Endothelial cell (in vitro differentiated cells): ENCODE measurements at regions not wholly inside any gene's neighbourhood (a gene's known extent, or its start where the extent isn't known, plus 50 kb on each side); places are given as distances from the start of the nearest gene placed in this dataset.

Experiments
- DNase-seq: peaks from one replicate; pipeline ENCODE4 v3.0.0; 2021; ENCODE audit warnings: low spot score
- H3K27ac Mint-ChIP-seq: one replicate; pipeline ENCODE4 v1.8.0; 2021; ENCODE audit warnings: mixed read lengths, inconsistent platforms; ENCODE audit not compliant: unreplicated experiment
- H3K27me3 Mint-ChIP-seq: one replicate; pipeline ENCODE4 v1.8.0; 2021; ENCODE audit warnings: mild to moderate bottlenecking, moderate library complexity, mixed read lengths, inconsistent platforms; ENCODE audit not compliant: unreplicated experiment
- H3K36me3 Mint-ChIP-seq: one replicate; pipeline ENCODE4 v1.8.0; 2021; ENCODE audit warnings: mild to moderate bottlenecking, low read depth, mixed read lengths, inconsistent platforms; ENCODE audit not compliant: unreplicated experiment
- H3K4me1 Mint-ChIP-seq: one replicate; pipeline ENCODE4 v1.8.0; 2021; ENCODE audit warnings: mild to moderate bottlenecking, mixed read lengths, inconsistent platforms; ENCODE audit not compliant: unreplicated experiment
- H3K4me3 Mint-ChIP-seq: one replicate; pipeline ENCODE4 v1.8.0; 2021; ENCODE audit warnings: mild to moderate bottlenecking, mixed read lengths, inconsistent platforms; ENCODE audit not compliant: unreplicated experiment
- H3K9me3 Mint-ChIP-seq: one replicate; pipeline ENCODE4 v1.8.0; 2021; ENCODE audit warnings: mixed read lengths, inconsistent platforms; ENCODE audit not compliant: unreplicated experiment
- CTCF ChIP-seq: fragments of 200-600 bp; sonication (generic); IDR thresholded peaks from one replicate; pipeline ENCODE4 v1.5.0; 2021; ENCODE audit warnings: antibody characterized with exemption; ENCODE audit not compliant: unreplicated experiment

GRCh38 chr12:46509135-46509534, 136.6 kb upstream of the SLC38A2 start:
- H3K9me3 Mint-ChIP-seq = peaks cover 14% of the 10 kb centered on the region
- H3K27me3 Mint-ChIP-seq = peaks cover 3% of the 10 kb centered on the region
- TF ChIP-seq CTCF = no peak
- no peaks in the 10 kb centered on the region for H3K4me1 Mint-ChIP-seq
- no peak for DNase-seq
- no peak overlapping the region for H3K4me3 Mint-ChIP-seq
- H3K27ac Mint-ChIP-seq = no peak overlapping the region
- peaks cover 23% of the 10 kb centered on the region for H3K36me3 Mint-ChIP-seq

GRCh38 chr12:46508651-46509050, 136.1 kb upstream of the SLC38A2 start:
- peaks cover 23% of the 10 kb centered on the region for H3K36me3 Mint-ChIP-seq
- no peak for DNase-seq
- H3K27ac Mint-ChIP-seq = no peak overlapping the region
- peaks cover 14% of the 10 kb centered on the region for H3K9me3 Mint-ChIP-seq
- H3K4me1 Mint-ChIP-seq = no peaks in the 10 kb centered on the region
- no peak for TF ChIP-seq CTCF
- no peak overlapping the region for H3K4me3 Mint-ChIP-seq
- peaks cover 1% of the 10 kb centered on the region for H3K27me3 Mint-ChIP-seq

- Mint-ChIP-seq H3K27ac (no peak overlapping the region), H3K27me3 (peaks cover 1% of the 10 kb centered on the region), H3K36me3 (peaks cover 23% of the 10 kb centered on the region), H3K4me1 (no peaks in the 10 kb centered on the region), H3K4me3 (no peak overlapping the region), H3K9me3 (peaks cover 14% of the 10 kb centered on the region)
- no peak for TF ChIP-seq CTCF
- DNase-seq = no peak
Measured at GRCh38 chr12:46507766-46508165, 135.2 kb upstream of the SLC38A2 start.

GRCh38 chr12:46506961-46507360, 134.4 kb upstream of the SLC38A2 start:
- H3K4me1 Mint-ChIP-seq = no peaks in the 10 kb centered on the region
- peaks cover 1% of the 10 kb centered on the region for H3K27me3 Mint-ChIP-seq
- DNase-seq = no peak
- peaks cover 23% of the 10 kb centered on the region for H3K36me3 Mint-ChIP-seq
- H3K27ac Mint-ChIP-seq = no peak overlapping the region
- peaks cover 14% of the 10 kb centered on the region for H3K9me3 Mint-ChIP-seq
- no peak for TF ChIP-seq CTCF
- no peak overlapping the region for H3K4me3 Mint-ChIP-seq

GRCh38 chr12:46506198-46506597, 133.6 kb upstream of the SLC38A2 start:
- TF ChIP-seq CTCF = no peak
- peaks cover 14% of the 10 kb centered on the region for H3K9me3 Mint-ChIP-seq
- no peak overlapping the region for H3K27ac Mint-ChIP-seq
- no peaks in the 10 kb centered on the region for H3K4me1 Mint-ChIP-seq
- H3K4me3 Mint-ChIP-seq = no peak overlapping the region
- peaks cover 1% of the 10 kb centered on the region for H3K27me3 Mint-ChIP-seq
- DNase-seq = no peak
- H3K36me3 Mint-ChIP-seq = peaks cover 23% of the 10 kb centered on the region
